ENCODE measurements at regions not wholly inside any gene's neighbourhood (a gene's known extent, or its start where the extent isn't known, plus 50 kb on each side); places are given as distances from the start of the nearest gene placed in this dataset.

DNA sequence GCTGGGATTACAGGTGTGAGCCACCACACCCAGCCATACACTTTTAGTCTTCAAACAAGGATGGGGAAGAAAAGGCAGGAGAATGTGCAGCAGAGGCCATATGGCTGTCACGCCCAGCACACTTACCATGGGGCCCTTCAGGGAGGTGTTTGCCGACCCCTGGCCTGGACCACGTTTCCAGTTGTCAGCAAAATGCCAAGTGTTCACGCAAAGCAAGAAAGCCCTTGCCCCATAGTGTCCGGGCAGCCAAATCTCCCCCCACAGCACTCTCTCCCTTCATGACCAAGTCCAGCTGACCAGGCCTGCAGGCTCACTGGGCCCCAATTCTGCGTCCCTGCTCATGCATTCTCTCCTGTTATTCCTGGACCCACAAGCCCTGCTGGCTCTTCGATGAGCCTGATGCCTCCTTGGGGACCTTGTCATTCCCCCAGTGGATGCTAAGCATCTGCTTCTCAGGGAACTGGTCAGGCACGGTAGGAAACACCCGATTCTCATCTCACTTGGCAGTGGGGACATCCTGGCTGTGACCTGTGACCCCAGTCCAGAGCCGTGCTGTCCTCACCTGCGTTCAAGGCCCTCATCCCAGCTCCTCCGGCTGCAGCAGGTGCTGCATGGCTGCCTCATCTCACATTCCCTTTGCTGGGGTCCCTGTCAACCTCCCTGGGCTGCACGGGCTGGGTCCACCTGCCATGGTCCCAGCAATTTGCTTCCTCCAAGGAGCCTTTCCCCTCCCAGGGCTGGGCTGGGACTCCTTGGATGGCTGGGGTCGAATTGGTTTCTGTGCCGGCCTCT is 96.4 kb downstream of the CTTN start:
- DNase-seq: no peak
- WGBS, 2 donors: 89 to 96% methylated on average over 13 to 14 of the region's 15 CpGs
- Histone ChIP-seq H3K4me3 (replicated peaks in 1 of 3) (no peak overlapping the region), H3K9me3 (no peaks in the 10 kb centered on the region), H3K4me1 (no peaks in the 10 kb centered on the region), H3K27me3 (no peaks in the 10 kb centered on the region), H3K36me3 (no peaks in the 10 kb centered on the region), H3K27ac (no peak overlapping the region)
- intact Hi-C loops (cut with DNase I): no loop called here
- TF ChIP-seq, protein P1, sequence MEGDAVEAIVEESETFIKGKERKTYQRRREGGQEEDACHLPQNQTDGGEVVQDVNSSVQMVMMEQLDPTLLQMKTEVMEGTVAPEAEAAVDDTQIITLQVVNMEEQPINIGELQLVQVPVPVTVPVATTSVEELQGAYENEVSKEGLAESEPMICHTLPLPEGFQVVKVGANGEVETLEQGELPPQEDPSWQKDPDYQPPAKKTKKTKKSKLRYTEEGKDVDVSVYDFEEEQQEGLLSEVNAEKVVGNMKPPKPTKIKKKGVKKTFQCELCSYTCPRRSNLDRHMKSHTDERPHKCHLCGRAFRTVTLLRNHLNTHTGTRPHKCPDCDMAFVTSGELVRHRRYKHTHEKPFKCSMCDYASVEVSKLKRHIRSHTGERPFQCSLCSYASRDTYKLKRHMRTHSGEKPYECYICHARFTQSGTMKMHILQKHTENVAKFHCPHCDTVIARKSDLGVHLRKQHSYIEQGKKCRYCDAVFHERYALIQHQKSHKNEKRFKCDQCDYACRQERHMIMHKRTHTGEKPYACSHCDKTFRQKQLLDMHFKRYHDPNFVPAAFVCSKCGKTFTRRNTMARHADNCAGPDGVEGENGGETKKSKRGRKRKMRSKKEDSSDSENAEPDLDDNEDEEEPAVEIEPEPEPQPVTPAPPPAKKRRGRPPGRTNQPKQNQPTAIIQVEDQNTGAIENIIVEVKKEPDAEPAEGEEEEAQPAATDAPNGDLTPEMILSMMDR (IDR thresholded peaks at IDR 0.05): no peak
- no peak for TF ChIP-seq POLR2A (IDR thresholded peaks at IDR 0.05)

DNA sequence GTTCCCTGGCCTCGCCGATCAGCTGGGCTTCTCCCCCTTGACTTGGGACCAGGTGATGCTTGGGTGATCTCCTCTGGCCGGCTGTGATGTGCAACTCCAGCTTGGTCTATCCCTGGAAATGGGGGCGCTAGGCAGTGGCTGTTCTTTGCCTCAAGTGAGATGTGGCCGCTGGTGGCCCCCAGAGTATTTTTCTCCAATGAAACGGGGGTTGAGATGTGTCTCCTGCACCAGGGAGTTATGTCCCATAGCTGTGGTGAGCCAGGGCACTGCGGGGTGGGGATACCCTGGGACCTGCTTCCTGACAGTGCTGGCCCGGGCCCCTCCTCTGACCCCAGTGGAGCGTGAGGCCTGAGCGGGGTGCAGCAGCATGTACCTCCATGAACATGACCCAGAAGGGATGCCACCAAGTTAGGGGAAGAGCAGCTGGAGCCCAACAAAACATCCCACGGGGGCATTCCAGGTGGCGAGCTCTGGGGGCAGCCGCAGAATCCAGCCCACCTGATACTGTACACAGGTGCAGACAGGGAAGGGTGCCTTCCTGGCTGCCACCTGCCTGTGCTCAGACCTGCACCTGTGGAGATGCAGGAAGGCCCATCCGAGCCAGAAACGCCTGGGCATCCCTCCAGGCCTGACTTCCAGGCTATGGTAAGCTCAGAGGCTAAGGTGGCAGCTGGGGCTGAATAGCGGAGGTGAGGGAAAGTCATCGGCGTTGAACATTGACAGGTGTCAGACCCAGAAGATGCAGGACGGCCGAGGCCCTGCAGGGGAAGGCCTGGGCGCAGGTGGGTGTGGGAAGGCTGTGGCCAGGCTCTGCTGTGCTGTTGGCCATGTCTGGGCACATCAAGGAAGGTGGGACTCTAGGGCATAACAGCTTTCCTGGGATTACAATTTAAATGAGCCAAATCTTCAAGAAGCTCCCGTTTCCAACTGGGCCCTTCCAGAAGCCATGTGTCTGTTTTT is 97.3 kb downstream of the CTTN start:
- H3K4me1 ChIP-seq: no peaks in the 10 kb centered on the region
- H3K27me3 ChIP-seq: no peaks in the 10 kb centered on the region
- no peak for DNase-seq
- 88 to 94% methylated on average over 19 to 21 of the region's 22 CpGs for WGBS, 2 donors
- H3K9me3 ChIP-seq: no peaks in the 10 kb centered on the region
- TF ChIP-seq, protein P1 (IDR thresholded peaks at IDR 0.05): no peak
- TF ChIP-seq POLR2A (IDR thresholded peaks at IDR 0.05): no peak
- no peaks in the 10 kb centered on the region for H3K36me3 ChIP-seq
- H3K4me3 ChIP-seq (replicated peaks in 1 of 3): no peak overlapping the region
- H3K27ac ChIP-seq: no peak overlapping the region
- intact Hi-C loops (cut with DNase I): no loop called here

DNA sequence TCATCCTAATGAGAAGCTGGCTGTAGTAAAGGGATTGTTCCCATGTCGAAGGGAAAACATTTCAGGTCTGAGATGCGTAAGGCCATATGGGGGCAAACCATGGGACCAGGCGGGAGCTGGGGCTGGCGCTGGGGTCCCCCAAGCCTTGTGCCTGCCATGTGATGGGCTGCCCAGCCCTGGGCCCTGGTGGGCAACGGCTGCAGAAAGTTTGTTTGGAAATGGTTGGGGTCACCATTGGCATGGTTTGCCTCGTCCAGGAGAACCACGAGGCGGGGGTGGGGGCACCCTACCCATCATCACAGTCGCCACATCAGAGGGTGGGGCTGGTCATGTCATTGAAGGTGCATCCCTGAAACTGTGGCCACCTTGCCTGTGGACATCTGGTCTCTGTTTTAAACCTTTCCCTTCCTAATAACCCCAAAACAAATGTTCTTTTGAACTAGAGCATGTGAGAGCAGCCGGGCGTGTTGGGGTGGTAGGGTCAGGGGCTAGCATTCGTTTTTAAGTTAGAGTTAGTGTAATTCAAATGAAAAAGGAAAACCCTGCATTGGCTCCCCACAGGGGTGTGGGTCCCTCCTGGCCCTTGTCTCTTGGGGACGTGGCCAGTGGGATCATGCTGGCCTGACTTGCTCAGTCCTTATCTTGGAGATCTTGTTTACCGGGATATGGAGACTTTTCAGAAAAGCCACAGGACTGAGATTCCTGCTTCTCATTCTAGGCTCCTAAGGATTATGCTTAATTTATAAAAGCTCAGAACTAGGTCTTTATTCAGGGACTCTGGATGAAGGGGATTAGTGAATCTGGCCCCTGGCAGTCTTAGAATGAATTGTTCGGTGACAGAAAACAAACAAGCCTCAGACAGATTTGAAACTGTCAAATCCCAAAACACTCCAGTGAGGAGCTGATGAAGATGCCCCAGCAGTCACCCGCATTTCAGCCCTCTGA is 98.5 kb downstream of the CTTN start:
- H3K4me3 ChIP-seq (replicated peaks in 1 of 3): no peak overlapping the region
- TF ChIP-seq POLR2A (IDR thresholded peaks at IDR 0.05): no peak
- TF ChIP-seq, protein P1 (IDR thresholded peaks at IDR 0.05): no peak
- intact Hi-C loops (cut with DNase I): no loop called here
- no peaks in the 10 kb centered on the region for H3K9me3 ChIP-seq
- H3K36me3 ChIP-seq: no peaks in the 10 kb centered on the region
- WGBS, 2 donors: 82 to 86% methylated on average over 16 of the region's 16 CpGs
- no peaks in the 10 kb centered on the region for H3K27me3 ChIP-seq
- H3K4me1 ChIP-seq: no peaks in the 10 kb centered on the region
- no peak for DNase-seq
- no peak overlapping the region for H3K27ac ChIP-seq

DNA sequence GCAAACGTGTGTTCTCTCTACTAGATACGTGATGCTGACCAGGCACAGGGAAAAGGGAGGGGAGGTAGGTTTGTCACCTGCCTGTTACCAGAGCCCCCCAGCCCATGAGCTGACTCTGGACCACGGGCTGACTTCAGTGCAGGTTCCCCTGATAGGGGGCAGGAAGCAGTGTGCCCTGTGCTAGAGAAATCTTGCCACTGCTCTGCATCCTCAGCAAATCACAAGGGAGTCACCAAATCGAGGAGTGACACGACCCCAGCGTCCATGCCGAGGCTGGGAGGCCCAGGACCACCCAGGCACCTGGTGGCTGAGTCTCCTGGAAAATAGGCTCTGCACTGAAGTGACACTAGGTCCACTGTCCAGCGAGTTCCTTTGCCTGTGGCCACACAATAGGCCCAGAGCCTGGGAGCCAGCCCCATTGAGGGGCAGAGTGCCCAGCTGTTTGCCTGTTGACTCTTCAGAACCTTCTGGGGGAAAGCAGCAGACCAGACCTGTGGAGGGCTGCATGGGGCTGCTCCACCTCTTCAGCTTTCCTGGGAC is 99.3 kb downstream of the CTTN start:
- H3K36me3 ChIP-seq: no peaks in the 10 kb centered on the region
- H3K27ac ChIP-seq: no peak overlapping the region
- intact Hi-C loops (cut with DNase I): no loop called here
- DNase-seq: no peak
- TF ChIP-seq POLR2A (IDR thresholded peaks at IDR 0.05): no peak
- TF ChIP-seq, protein P1 (IDR thresholded peaks at IDR 0.05): no peak
- no peaks in the 10 kb centered on the region for H3K4me1 ChIP-seq
- no peaks in the 10 kb centered on the region for H3K27me3 ChIP-seq
- H3K4me3 ChIP-seq (replicated peaks in 1 of 3): no peak overlapping the region
- 63 to 84% methylated on average over 3 to 5 of the region's 8 CpGs for WGBS, 2 donors
- H3K9me3 ChIP-seq: no peaks in the 10 kb centered on the region

Measured in thyroid gland (tissue), 4 donors.